Large intestine (tissue), 3 donors: ENCODE measurements at regions not wholly inside any gene's neighbourhood (a gene's known extent, or its start where the extent isn't known, plus 50 kb on each side); places are given as distances from the start of the nearest gene placed in this dataset.
A peak's percentile ranks its signal among the peaks of the same experiment; 100 is the strongest.

ENCODE experiments used
- DNase-seq, 2 donors: peaks; one replicate each; pipeline versions ENCODE4 v3.0.0 to v3.0.0-alpha.2; 2013
- H3K27ac ChIP-seq: one replicate; pipeline ENCODE4 v1.5.1; 2013; ENCODE audit warnings: low read length
- H3K27me3 ChIP-seq: 2 replicates; pipeline ENCODE4 v1.6.1; 2013; ENCODE audit warnings: low read length; ENCODE audit not compliant: control insufficient read depth, insufficient read depth
- H3K36me3 ChIP-seq: 2 replicates; pipeline ENCODE4 v1.6.1; 2013; ENCODE audit warnings: low read length; ENCODE audit not compliant: control insufficient read depth, insufficient read depth
- H3K4me1 ChIP-seq: one replicate; pipeline ENCODE4 v1.6.1; 2013; ENCODE audit warnings: low read length; ENCODE audit not compliant: control insufficient read depth, insufficient read depth
- H3K4me3 ChIP-seq: one replicate; pipeline ENCODE4 v1.5.1; 2013; ENCODE audit warnings: low read length
- H3K9me3 ChIP-seq: one replicate; pipeline ENCODE4 v1.6.1; 2013; ENCODE audit warnings: mild to moderate bottlenecking, low read depth, low read length, moderate library complexity; ENCODE audit not compliant: control insufficient read depth
- WGBS: methylation state at CpG from one replicate; pipeline ENCODE4 v1.1.5; 2013; ENCODE audit warnings: low lambda C conversion rate; ENCODE audit not compliant: insufficient coverage; 5-methylcytosine and 5-hydroxymethylcytosine counted together

DNA sequence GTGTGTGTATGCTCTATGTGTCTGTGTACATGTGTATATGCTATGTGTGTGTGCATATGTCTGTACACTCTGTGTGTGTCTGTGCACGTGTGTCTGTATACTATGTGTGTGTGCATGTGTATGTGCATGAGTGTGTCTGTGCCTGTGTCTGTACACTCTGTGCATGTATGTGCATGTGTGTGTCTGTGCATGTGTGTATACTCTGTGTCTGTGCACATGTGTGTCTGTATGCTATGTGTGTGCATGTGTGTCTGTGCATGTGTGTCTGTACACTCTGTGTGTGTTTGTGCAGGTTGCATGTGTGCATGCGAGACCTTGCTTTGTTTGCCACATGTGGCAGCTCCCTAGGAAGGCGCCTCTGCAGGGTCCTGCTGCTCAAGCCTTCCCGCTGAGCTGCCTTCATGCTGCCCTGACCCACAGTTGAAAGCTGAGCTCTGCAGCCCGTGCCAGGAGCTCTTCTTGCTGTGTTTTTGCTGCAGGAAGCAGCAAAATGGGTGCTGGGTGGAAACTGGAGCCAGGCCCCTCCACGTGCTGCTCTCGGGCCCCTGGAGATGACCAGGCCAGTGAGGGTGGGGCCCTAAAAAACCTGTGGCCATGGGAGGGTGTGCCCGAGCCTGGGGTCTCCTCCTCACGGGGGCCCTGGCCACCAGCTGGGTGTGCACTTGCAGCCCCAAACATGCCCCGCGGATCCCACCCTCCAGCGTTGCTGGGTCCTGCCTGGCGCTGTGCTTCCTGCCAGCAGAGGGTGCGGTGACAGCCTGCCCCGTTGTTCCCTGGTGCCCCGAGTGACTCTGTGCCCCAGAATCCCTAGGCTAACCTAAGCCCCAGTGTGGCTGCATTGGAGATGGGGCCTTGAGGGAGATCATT is 109.1 kb downstream of the DACT2 start:
- H3K27ac ChIP-seq: no peak overlapping the region
- H3K4me1 ChIP-seq: no peaks in the 10 kb centered on the region
- no peak for DNase-seq
- H3K4me3 ChIP-seq: no peak overlapping the region
- no CpG with 5 or more reads among the region's 16 CpGs for WGBS
- no peaks in the 10 kb centered on the region for H3K36me3 ChIP-seq
- H3K27me3 ChIP-seq: no peaks in the 10 kb centered on the region
- no peaks in the 10 kb centered on the region for H3K9me3 ChIP-seq

DNA sequence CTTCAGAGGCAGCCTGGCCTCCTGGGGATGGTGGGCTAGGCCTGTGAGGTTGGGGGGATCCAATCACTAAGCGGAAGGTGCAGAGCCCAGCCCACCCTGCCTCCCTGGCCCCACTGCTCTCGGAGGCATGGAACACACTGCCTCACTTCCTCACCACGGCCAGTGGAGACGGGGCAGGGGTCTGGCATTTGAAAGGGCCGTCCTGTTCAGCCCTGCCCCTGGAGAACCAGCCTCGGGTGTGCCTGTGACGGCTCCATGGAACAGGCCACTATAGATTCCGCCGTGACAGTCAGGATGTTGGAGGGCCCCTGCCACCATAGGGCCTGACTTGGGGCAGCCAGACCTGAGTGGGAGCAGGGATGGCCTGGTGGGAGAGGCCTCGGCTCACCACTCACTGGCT is 110.2 kb downstream of the DACT2 start:
- WGBS: no CpG with 5 or more reads among the region's 10 CpGs

DNA sequence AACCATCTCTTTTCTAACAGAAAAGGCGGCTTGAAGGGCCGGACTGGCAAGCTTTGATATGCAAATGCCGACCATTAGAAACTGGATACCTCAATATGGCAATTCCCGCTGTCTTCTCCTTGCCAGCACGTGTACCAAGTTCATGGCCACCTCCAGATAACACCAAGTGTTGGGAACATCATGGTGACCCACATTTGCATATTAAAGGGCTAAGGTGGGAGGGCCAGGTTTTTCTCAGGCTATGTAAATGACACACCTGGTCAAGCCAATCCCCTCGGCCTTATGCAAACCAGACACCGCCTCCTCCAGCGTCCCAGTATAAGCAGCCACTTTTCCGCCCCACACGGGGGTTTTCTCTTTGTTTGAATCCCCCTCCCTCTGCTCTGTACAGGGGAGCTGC is 110.7 kb downstream of the DACT2 start:
- DNase-seq: no peak
- WGBS: 100% methylated on average over 1 of the region's 10 CpGs
- Histone ChIP-seq H3K4me3 (no peak overlapping the region), H3K27ac (no peak overlapping the region), H3K36me3 (no peaks in the 10 kb centered on the region), H3K9me3 (no peaks in the 10 kb centered on the region), H3K27me3 (no peaks in the 10 kb centered on the region), H3K4me1 (no peaks in the 10 kb centered on the region)

More for the DNA sequence above, 110.2 kb downstream of the DACT2 start:
- Histone ChIP-seq H3K27ac (no peak overlapping the region), H3K4me1 (no peaks in the 10 kb centered on the region), H3K36me3 (no peaks in the 10 kb centered on the region), H3K27me3 (no peaks in the 10 kb centered on the region), H3K4me3 (no peak overlapping the region), H3K9me3 (no peaks in the 10 kb centered on the region)
- no peak for DNase-seq

DNA sequence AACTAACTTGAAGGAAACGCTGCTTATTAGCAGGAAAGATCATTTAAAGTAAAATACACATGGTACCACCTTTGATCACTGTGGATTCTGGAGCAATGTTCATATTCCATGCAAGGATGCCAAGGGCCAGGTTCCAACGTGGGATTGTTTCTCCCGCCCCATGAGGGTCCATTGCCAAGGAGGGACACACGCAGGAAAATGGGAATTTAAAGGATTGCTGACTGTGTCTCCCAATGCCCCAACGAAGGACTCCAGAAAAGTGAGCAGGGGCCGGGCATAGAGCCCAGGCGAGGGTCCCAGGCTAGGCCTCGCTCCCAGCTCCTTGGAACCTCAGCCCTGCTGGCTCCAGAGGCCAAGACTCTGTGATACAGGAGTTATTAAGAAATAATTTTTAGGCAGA is 111.2 kb downstream of the DACT2 start:
- no peak overlapping the region for H3K27ac ChIP-seq
- no peak overlapping the region for H3K4me3 ChIP-seq
- H3K4me1 ChIP-seq: no peaks in the 10 kb centered on the region
- H3K9me3 ChIP-seq: no peaks in the 10 kb centered on the region
- WGBS: no CpG with 5 or more reads among the region's 8 CpGs
- no peaks in the 10 kb centered on the region for H3K27me3 ChIP-seq
- H3K36me3 ChIP-seq: no peaks in the 10 kb centered on the region
- DNase-seq: no peak

DNA sequence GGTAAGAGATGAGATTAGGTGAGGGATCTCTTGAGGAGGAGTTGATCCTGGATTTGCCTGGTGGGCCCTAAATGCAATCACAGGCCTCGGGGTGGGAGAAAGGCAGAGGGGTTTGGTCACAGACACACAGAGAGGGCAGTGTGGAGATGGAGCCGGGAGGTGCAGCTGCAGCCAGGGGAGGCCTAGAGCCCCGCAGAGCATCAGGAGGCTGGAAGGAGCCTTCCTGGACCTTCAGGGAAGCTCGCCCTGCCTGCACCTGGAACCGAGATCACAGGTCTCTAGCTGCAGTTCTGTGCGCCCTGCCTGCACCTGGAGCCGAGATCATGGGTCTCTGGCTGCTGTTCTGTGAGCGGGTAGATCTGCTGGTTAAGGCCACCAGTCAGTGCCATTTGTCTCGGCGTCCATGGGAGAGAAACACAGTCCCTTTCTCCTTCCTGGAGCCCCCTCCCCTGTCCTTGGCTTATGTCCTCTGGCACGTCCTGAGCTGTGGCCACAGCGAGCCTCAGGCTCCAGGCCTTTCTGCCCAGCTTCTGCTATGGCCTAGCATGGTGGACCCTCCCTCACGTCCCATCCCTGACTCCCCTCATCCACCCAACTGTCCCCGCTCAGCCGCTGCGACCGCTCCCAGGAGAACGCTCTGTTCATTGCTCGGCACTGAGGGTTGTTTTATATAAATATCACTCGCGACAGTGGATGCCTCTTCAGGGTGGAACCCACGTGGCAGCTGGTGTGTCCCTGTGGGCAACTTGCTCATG is 112.0 kb downstream of the DACT2 start:
- no peak for DNase-seq
- Histone ChIP-seq H3K9me3 (no peaks in the 10 kb centered on the region), H3K4me3 (no peak overlapping the region), H3K27me3 (no peaks in the 10 kb centered on the region), H3K36me3 (no peaks in the 10 kb centered on the region), H3K27ac (no peak overlapping the region), H3K4me1 (no peaks in the 10 kb centered on the region)
- WGBS: no CpG with 5 or more reads among the region's 22 CpGs

DNA sequence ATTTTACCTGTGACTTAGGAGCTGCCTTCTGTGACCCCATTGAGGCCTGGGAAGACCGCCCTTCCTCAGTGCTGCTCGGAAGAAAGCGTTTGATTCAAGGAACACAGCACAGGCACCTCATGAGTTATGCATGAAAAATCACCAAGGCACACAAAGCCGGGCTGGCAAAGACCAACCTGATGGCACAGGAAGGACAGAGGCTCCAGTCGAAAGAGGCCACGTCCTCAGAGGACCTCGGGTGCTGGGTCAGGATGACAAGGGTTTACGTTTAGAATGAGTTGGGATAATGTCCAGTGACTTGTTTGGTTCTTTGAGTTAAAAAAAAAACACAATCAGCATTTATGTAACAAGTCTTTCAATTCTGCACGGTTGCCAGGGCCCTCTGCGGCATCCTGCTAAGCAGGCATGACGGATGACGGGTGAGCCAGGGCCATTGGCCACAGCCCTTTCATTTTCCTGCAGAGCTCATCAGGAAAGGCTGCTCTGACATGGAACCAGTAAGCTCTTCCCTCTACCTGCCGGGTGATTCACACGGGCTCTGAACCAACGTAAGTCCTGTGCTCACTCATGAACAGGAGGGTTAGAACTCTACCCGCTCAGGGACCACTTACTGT is 112.8 kb downstream of the DACT2 start:
- Histone ChIP-seq H3K4me1 (no peaks in the 10 kb centered on the region), H3K36me3 (no peaks in the 10 kb centered on the region), H3K27ac (no peak overlapping the region), H3K9me3 (no peaks in the 10 kb centered on the region), H3K27me3 (no peaks in the 10 kb centered on the region), H3K4me3 (no peak overlapping the region)
- no peak for DNase-seq
- no CpG with 5 or more reads among the region's 16 CpGs for WGBS

DNA sequence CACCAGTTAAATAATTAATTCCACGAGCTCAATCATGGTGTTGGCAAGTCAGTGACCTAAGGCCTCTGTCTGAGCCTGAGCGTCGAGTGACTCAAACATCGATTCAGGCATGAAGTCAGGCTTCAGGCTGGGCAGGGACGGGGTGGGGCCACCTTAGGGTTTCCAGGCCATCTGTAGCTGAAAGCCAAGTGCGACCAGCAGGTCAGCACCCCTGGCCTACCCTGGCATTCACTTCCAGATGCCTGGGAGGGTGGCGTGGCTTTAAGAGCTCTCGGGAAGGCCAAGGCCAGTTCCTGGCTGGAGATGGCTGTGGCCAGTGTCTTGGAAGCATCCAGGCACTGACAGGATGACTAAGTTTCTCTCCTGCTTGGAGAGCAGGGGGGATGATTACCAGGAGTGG is 113.4 kb downstream of the DACT2 start:
- no peaks in the 10 kb centered on the region for H3K9me3 ChIP-seq
- H3K27me3 ChIP-seq: no peaks in the 10 kb centered on the region
- H3K36me3 ChIP-seq: no peaks in the 10 kb centered on the region
- DNase-seq: no peak
- H3K4me3 ChIP-seq: no peak overlapping the region
- no CpG with 5 or more reads among the region's 8 CpGs for WGBS
- no peak overlapping the region for H3K27ac ChIP-seq
- peaks cover 4% of the 10 kb centered on the region for H3K4me1 ChIP-seq

DNA sequence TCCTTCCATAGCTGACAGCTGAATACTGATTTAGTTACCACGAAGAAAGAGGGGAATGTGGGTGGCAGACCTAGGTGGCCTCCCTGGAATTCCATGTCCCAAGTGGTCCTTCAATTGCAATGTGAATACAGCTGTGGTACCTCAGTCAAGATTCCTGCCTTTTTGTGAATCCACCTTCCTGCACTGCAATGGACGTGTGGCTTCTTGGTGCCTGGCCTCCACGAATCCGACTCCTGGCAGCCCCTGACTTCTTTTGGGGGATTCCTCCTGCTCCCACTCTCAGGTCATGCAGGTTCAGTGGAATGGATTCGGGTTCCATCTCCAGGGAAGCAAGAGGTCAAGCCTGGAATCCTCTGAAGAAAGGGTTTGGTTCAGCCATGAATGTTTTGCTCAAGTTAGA is 117.8 kb downstream of the DACT2 start:
- H3K9me3 ChIP-seq: no peaks in the 10 kb centered on the region
- DNase-seq: no peak
- H3K36me3 ChIP-seq: no peaks in the 10 kb centered on the region
- no peaks in the 10 kb centered on the region for H3K27me3 ChIP-seq
- H3K4me3 ChIP-seq: no peak overlapping the region
- H3K27ac ChIP-seq: no peak overlapping the region
- WGBS: 95% methylated on average over 3 of the region's 5 CpGs
- H3K4me1 ChIP-seq: peaks cover 13% of the 10 kb centered on the region

DNA sequence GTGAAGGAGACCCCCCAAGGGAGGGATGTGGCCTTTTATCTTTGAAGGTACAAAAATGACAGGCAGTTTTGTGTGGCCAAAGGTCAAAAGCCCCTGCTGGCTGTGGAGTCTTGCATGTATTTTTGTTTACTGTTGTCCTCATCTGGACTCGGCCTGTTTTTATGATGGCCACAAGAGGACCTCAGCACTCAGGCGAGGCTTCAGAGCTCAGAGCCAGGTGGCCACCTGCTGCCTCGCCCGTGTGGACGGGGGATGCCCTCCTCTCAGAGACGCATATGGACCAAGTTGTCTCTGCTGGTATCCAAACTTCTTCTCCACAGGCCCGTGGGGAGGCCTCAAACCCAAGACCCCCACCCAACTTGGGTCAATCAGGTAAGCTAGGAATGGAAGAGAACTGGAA is 118.2 kb downstream of the DACT2 start:
- no peak for DNase-seq
- Histone ChIP-seq H3K27me3 (no peaks in the 10 kb centered on the region), H3K9me3 (no peaks in the 10 kb centered on the region), H3K27ac (peak overlapping the region; percentile 54), H3K36me3 (no peaks in the 10 kb centered on the region), H3K4me1 (peaks cover 13% of the 10 kb centered on the region), H3K4me3 (no peak overlapping the region)
- WGBS: no CpG with 5 or more reads among the region's 7 CpGs

DNA sequence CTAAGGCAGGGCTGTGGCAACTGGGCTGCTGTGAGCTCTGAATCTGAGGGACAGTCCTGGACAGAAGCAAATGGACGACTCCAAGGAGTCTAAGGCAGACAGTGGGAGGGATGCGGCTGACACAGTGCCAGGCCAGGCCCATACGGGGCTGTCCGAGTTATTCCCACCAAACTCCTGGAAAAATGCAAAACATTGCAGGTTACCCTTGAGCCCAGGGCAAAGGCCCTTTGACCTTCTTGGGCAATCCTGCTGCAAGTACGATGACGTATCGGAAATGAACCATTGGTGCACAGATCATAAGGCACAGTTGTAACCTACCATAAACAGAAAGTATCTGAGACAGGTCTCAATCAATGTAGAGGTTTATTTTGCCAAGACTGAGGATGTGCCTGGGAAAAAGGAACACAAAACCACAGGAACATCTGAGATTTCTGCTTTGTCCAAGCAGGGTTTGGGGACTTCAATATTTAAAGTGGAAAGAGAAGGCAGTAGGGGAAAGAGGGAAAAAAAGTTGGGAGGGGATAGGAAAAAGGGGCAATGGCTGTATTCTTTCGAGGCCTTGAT is 118.9 kb downstream of the DACT2 start:
- peak; percentile 60 to 83 for DNase-seq
- Histone ChIP-seq H3K4me1 (peaks cover 13% of the 10 kb centered on the region), H3K27ac (peak overlapping the region; percentile 54), H3K27me3 (no peaks in the 10 kb centered on the region), H3K9me3 (no peaks in the 10 kb centered on the region), H3K4me3 (no peak overlapping the region), H3K36me3 (no peaks in the 10 kb centered on the region)
- WGBS: no CpG with 5 or more reads among the region's 8 CpGs
